ENCODE measurements at regions not wholly inside any gene's neighbourhood (a gene's known extent, or its start where the extent isn't known, plus 50 kb on each side); places are given as distances from the start of the nearest gene placed in this dataset.
"Not testable (repeated sequence)": the region's sequence is repeated elsewhere in the genome, so short reads cannot be mapped to it uniquely, and the experiment has no call there.

DNA sequence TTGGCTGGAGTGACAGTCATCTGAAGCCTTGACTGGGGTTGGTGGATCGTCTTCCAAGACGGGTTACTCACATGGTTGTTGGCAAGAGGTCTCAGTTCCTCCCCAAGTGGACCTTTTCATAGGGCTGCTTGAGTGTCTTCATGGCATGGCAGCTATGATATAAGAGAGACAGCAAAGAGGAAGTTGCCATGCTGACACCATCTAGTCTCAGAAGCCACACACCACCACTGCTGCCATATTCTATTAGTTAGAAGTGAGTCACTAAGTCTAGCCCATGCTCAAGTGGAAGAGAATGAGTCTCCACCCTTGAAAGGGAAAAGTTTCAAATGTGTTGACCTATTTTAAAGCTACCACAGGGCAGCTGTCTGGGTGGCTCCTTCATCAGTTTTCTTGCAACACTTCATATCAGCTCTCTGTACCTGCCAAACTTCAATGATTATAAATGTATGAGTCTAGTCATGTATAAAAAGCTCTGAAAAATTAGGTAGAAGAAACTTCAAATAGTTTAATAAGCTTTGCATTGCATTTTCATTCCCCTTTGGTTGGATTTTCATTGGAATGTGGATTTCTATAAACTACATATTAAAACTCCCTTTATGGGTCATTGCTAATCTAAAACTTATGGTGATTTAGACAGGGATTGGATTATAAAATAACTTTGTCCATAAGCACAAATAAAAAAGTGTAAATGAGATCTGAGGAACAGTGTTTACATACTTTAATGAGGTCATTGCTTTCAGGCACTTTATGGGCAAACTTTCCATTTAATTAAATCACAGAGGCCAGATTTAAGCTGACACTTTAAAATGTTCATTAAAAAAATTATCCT, 68.0 kb upstream of the ATXN3L start:
- no peak for DNase-seq (ENCODE audit: low read depth in 1 of 2, low spot score in 1 of 2)

DNA sequence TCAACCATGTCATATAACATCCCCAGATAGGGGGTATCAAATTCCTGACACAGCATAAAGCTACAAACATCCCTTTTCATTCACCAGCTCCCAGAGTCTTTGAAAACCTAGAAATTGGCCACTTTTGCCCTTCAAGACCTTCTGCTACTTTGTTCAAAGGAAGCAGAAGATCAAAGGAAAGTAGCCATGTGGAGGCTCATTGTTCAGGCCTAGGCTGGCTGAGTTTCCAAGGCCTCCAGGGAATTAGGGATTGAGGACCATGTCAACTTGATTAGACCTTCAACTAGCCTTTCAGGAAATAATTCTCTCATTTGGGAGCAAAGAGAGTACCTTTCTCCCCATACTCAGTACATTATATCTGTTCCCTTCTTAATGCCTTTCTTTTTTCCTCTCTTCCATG, 66.8 kb upstream of the ATXN3L start:
- DNase-seq (ENCODE audit: low read depth in 1 of 2, low spot score in 1 of 2), result no peak

DNA sequence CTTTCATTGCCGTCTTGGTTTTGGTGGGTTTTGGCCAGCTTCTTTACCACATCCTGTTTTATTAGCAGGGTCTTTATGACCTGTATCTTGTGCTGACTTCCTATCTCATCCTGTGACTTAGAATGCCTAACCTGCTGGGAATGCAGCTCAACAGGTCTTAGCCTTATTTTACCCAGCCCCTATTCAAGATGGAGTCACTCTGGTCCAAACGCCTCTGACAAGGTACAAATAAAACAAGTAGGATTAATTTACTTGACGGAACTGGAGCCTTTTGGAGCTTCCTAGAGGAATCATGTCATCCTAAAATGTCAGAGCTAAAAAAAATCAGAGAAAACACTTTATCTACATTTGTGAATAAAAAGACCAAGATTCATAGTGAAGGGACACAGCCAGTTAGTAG, 66.2 kb upstream of the ATXN3L start:
- DNase-seq (ENCODE audit: low read depth in 1 of 2, low spot score in 1 of 2), result no peak

DNA sequence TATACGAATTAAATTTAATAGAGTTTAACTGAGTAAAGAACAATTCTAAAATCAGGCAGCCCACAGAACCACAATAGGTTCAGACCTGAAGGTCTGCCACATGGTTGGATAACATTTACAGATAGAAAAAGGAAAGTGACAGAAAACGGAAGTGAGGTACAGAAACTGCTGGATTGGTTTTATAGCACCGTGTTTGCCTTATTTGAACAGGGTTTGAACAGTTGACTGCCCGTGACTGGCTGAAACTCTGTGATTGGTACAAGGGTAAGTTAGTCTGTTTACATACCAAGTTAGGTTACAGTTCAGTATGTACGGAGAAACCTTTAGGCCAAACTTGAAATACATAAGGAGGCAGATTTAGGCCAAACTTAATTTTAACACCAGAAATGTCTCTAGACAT, 64.1 kb upstream of the ATXN3L start:
- DNase-seq (ENCODE audit: low read depth in 1 of 2, low spot score in 1 of 2), result no peak

DNA sequence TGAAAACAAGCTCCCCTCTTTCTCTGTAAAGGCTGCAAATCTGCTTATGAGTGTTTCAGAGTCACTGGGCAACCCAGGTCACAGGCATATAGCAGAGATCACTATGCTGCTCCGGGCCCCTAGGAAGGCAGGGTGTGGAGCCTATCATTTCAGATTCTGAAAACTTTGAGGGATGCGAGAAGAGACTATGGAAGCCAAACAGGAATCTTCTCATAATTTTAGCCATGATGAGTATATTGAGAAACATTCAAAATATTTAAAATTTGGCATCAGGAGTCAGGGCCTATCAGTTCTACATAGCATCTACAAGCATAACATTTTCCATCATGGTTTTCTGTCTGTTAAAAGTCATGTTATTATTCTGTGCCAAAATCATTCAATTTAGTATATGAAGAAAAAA, 61.7 kb upstream of the ATXN3L start:
- DNase-seq (ENCODE audit: low read depth in 1 of 2, low spot score in 1 of 2), result no peak

DNA sequence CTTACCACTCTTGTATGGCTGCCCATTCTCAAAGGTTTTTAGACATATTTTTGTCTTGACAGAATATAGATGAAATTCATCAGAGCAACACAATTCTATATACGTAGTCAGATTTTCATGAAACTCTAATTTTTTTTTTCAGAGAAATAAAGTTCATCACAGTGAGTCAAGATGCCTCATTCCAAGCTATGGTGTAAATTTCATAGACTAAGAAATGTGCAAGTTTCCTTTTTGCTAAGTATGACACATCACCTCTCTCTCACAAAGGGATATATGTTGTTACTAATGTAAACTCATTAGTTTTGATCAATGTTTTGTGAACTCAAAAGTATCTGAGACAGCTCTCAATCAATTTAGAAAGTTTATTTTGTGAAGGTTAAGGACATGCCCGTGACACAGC, 60.4 kb upstream of the ATXN3L start:
- no peak for DNase-seq (ENCODE audit: low read depth in 1 of 2, low spot score in 1 of 2)

DNA sequence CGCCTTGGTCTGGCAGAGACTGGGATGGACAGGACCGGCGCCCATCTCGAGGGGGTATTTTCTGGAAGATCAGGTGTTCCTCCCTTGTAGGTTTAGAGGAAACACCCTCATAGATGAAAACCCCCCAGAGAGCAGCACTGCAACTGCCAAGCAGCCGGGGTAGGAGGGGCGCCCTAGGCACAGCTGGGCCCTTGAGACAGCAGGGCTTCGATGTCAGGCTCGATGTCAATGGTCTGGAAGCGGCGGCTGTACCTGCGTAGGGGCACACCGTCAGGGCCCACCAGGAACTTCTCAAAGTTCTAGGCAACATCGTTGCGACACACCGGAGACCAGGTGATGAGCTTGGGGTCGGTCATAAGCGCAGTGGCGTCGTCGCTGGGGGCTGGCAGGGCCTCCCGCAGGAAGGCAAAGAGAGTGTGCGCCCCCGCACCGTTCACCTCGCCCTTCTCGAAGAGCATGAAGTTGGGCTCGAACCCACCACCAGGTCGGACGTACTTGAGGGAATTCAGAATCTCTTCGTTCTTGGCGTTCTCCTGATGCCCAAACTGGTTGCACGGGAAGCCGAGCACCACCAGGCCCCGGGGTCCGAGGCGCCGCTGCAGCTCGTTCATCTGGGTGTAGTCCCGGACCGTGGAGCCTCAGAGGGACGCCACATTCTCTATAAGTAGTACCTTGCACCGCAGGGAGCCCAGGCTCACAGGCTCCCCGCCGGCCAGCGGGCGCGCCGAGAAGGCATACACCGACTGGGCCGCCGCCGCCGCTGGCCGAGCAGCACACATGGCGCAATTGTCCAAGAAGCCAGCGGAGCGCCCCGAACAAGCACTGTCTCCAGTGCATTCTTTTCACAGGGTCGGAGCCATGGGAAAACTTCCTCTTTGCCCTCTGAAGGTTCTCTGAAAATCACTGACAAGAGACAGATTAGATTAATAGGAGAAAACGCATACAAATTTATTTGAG, 59.0 kb upstream of the ATXN3L start:
- not testable (repeated sequence) for DNase-seq (ENCODE audit: low read depth in 1 of 2, low spot score in 1 of 2)

DNA sequence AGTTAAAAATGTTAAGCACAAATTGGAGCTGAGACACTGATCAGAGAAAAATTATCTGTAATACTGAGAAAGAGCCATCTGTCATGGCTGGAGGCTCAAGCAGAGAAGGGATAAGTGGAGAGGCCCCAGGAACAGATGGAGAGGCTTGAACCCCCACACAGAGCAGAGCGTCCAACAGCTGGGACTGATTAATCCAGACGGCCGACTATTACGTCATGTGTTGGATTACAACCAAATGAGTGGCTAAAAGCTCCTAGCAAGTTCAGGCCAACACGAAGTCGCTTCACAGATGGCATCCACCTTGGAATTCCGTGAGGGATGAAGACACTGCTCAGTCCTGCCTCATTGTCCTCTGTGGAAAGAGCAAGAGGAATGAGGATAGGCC, 57.7 kb upstream of the ATXN3L start:
- DNase-seq (ENCODE audit: low read depth in 1 of 2, low spot score in 1 of 2), result no peak

DNA sequence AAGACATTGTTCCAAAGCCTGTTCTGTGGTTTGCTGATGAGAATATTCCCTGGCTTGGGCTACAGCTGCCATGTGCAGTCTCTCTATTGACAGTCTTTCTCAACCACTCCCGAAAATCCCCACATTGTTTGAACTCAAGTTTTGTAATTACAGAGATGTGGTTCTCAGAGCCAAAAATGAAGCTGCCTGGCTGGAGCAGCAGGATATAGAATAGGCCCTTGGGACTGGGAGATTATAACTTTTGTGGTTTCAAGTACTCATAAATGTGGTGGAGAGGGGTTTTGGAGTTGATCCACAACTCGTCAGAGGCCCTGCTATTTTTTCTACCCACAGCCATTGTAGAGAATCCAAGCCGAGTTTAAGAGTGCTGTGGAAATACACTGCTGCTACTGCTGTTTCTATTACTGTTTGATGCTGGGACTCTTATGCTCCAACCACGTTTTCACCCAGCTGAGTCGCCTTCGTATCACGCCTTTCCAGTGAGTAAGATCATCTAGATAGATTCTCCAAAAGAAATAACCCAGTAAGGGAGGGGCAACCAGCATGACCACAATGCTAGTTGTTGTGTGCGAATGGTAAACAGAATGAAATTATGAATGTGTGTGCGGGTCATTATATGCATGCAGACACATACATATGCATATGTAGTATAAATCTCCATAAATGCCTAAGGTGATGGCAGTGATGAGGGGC, 57.1 kb upstream of the ATXN3L start:
- DNase-seq (ENCODE audit: low read depth in 1 of 2, low spot score in 1 of 2), result no peak

DNA sequence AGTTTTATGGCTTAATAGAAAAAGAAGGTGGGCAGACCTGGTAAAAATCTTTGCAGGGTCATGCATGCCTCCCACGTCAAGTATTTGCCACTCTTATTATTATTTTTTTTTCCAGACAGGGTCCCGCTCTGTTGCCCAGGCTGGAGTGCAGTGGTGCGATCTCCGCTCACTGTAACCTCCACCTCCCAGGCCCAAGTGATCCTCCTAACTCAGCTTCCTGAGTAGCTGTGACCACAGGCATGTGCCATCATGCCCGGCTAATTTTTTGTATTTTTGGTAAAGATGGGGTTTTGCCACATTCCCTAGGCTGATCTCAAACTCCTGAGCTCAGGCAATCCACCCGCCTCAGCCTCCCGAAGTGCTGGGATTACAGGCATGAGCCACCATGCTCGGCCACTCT, 55.7 kb upstream of the ATXN3L start:
- not testable (repeated sequence) for DNase-seq (ENCODE audit: low read depth in 1 of 2, low spot score in 1 of 2)

DNA sequence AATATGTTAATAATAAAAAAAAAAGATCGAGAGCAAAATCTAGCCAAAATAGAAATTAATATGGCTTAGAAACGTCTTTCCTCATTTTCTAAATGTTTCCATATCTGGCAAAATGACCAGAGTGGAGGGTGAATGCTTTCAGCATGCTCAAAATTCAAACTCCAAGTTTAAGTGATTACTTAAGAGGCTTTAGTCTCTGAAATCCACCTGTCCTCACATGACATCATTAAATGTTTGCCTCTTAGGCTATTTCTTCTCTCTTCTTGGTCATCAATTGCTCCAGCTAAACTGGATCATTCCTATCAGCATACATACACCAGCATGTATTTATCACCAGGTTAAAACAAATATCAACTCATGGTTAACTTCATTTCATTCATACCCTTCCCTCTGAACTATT, 54.5 kb upstream of the ATXN3L start:
- no peak for DNase-seq (ENCODE audit: low read depth in 1 of 2, low spot score in 1 of 2)

DNA sequence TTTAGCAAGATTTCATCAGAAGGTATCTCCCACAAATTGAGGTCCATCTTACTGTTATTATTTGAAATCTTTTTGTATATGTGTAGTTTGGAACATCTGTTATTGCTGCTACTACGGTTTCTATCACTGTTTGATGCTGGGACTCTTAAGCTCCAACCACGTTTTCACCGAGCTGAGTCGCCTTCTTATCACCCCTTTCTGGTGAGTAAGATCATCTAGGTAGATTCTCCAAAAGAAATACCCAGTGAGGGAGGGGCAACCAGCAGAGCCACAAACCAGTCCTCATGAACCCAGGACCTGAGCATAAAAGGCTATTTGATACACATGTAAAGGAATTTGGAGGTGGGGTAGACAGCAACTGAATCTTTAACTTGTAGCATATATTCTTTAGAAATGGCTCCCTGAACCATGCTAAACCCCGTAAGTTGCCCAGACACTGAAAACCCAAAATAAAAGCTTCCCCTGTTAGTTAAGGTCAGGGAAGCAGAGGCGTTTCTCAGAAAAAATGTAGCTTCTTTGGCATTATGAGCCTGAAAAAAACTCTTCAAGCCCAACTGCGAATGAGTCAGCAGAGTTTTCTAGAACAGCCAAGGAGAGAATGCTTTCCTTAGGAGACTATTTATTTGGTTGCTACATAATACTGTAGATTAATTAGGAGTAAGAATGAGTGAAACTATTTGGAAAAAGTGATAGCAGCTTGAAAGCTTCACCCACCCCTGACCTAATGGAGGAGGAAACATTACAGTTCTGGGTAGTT, 53.8 kb upstream of the ATXN3L start:
- DNase-seq (ENCODE audit: low read depth in 1 of 2, low spot score in 1 of 2), result no peak

DNA sequence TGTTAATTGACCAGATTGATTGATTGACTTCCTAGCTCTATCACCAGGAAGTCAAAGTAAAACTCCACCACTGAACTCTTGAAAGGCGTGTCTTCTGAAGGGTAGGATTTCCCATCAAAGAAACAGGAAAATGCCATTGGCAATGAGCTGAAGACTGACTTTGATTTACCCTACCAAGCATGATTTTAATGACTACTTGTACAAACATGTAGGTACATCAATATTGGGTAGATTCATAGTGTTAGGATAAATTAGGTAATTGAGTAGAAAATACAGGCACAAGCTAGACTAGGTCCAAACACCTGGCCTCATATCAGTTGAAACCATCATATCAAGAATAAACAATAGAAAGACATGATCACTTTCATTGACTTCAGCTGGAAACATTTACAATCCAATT, 53.2 kb upstream of the ATXN3L start:
- DNase-seq (ENCODE audit: low read depth in 1 of 2, low spot score in 1 of 2), result no peak

DNA sequence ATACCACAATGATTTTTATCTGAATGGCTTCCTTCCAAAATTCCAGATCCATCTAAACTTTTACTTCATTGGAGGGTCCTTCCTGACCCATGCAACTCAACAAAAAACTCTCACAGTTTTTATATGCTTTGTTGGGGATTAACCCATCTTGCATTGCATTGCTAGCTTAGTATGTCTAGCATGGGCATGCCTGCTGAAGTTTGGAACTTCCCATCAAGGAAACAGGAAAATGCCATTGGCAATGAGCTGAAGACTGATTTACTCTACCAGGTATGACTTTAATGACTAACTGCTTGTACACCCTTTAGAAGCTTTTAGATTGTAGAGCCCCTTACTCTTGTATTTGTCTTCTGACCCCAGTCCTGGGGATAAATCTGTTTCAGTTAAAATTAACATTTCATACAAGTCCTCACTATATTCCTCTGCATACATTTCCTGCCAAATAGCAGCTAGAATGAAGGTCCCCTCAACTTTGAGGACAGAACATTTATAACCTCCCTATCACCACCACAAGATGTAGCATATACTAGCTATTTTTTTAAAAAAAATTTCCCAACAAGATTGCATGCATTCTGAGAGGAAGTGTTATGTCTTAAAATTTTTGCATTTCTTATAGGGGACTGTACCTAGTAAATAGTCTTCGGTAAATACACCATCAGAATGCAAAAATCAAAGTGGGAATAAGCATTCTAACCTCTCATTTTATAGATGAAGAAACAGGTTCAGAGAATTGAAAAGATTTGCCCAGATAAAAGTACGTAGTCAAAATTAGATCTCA, 52.5 kb upstream of the ATXN3L start:
- DNase-seq (ENCODE audit: low read depth in 1 of 2, low spot score in 1 of 2), result no peak

DNA sequence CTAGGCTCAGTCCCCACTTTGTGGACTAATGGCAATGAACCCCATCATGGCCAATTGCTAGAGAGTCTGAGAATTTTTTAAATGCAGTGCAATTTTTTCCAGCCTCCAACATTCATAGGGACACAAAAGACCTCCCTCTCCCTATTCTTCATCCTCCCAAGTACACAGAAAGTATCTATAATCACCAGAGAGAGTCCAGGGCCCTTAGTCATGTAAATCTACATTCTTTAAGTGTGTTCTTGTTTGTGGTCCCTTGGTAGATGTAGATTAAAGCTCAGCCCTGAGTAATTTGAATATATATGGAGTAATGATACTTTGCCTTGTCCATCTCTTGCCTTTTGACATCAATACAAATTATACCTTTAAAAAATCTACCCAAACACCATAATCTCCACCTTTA, 51.3 kb upstream of the ATXN3L start:
- no peak for DNase-seq (ENCODE audit: low read depth in 1 of 2, low spot score in 1 of 2)

DNA sequence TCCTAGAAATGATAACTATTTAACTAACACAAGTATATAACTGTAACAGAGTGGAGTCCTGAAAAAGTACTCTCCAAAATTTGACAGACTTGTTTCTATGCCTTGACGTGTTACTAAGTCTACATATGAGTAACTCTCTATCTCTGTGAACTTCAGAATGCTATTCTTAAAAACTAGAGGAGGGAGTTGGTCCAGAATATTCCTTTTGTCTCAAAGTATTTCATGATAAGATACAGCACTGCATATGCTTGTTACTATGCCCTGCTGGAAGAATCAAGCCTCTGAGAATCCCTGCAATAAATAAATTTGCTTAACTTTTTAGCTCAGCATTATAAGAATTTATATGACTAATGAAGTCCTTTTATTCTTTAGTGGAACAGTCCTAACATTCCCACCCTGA, 50.9 kb upstream of the ATXN3L start:
- DNase-seq (ENCODE audit: low read depth in 1 of 2, low spot score in 1 of 2), result no peak

Measured in stimulated activated CD4-positive, alpha-beta T cell treated with anti-CD3 and anti-CD28 coated beads, Interleukin-15, amount 100 ng/mL, for 1 hour (primary cell).